Fibroblast of pulmonary artery (primary cell): ENCODE measurements at regions not wholly inside any gene's neighbourhood (a gene's known extent, or its start where the extent isn't known, plus 50 kb on each side); places are given as distances from the start of the nearest gene placed in this dataset.

Source experiments
- DNase-seq: peaks from one replicate; pipeline ENCODE4 v3.0.0-alpha.2; 2010; ENCODE audit warnings: low read depth
- H3K4me3 ChIP-seq: replicated peaks from 2 replicates; pipeline ENCODE4 v1.5.1; 2011; ENCODE audit warnings: low read depth, mild to moderate bottlenecking, control low read depth, low read length, moderate library complexity
- CTCF ChIP-seq: IDR thresholded peaks from 2 replicates; pipeline ENCODE4 v1.5.1; 2011; ENCODE audit warnings: mild to moderate bottlenecking, control low read depth, low read length, inconsistent platforms; ENCODE audit errors: missing control alignments

- no peak for TF ChIP-seq CTCF
- no peak overlapping the region for H3K4me3 ChIP-seq
- DNase-seq, result no peak
These were observed 329.0 kb upstream of the TMTC4 start for GRCh38 chr13:101003566-101003965.

GRCh38 chr13:100989392-100989791 lies 314.8 kb upstream of the TMTC4 start:
- no peak overlapping the region for H3K4me3 ChIP-seq
- no peak for DNase-seq
- TF ChIP-seq CTCF, result no peak

DNA sequence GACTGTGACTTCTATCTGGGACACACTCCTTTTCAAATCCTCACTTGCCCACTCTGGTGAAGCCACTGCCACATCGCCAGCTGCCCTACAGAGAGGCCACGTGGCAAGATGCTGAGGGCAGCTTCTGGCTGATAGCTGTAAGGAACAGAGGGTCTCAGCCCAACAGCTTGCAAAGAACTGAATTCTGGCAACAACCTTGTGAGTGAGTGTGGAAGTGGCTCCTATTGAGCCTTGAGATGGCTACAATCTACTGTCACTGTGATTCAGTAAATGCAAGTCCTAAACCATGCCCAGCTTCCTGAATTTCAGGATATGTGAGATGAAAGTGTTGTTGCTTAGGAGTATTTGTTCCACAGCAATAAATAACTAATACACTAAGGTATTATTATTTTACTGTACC lies 314.3 kb upstream of the TMTC4 start:
- H3K4me3 ChIP-seq, result no peak overlapping the region
- TF ChIP-seq CTCF, result no peak
- DNase-seq, result no peak

GRCh38 chr13:100987948-100988347 lies 313.4 kb upstream of the TMTC4 start:
- no peak overlapping the region for H3K4me3 ChIP-seq
- TF ChIP-seq CTCF, result peak; percentile 15
- DNase-seq, result peak; percentile 18

DNA sequence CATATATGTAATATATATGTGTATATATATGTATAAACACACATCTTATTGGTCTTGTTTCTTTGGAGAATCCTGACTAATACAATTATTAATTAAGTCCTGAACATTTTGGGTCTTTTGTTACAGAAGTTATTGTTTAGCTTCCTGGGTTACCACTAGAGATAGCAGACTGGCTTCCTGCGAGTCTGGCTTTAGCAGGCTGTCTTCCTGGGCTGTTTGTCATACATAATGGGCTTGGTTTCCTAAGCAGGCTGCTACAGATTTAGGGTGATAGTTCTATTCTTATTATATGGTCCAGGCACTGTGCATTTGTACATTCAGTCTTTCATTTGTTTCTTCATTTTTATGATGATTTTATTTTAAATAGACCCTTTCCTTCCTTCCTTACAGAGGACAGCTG lies 312.0 kb upstream of the TMTC4 start:
- DNase-seq, result no peak
- no peak overlapping the region for H3K4me3 ChIP-seq
- TF ChIP-seq CTCF, result no peak

GRCh38 chr13:100984085-100984705 lies 309.6 kb upstream of the TMTC4 start:
- no peak overlapping the region for H3K4me3 ChIP-seq
- no peak for TF ChIP-seq CTCF
- no peak for DNase-seq

GRCh38 chr13:100983111-100983510 lies 308.5 kb upstream of the TMTC4 start:
- no peak for DNase-seq
- no peak overlapping the region for H3K4me3 ChIP-seq
- TF ChIP-seq CTCF, result no peak
